HG03280 (cell line): ENCODE measurements at regions not wholly inside any gene's neighbourhood (a gene's known extent, or its start where the extent isn't known, plus 50 kb on each side); places are given as distances from the start of the nearest gene placed in this dataset.
"Not testable (repeated sequence)": the region's sequence is repeated elsewhere in the genome, so short reads cannot be mapped to it uniquely, and the experiment has no call there.

Experiments
- ATAC-seq: cut with Tn5 transposase; IDR thresholded peaks from one replicate; pipeline ENCODE4 v1.9.1; 2021; ENCODE audit warnings: mild to moderate bottlenecking, moderate library complexity; ENCODE audit not compliant: unreplicated experiment

GRCh38 chr4:110364911-110365520 is 110.9 kb upstream of the ENPEP start:
- no peak for ATAC-seq

- ATAC-seq: no peak
Observed at GRCh38 chr4:110361921-110362320, 114.0 kb upstream of the ENPEP start.

- no peak for ATAC-seq
Observed at GRCh38 chr4:110359076-110359475, 116.9 kb upstream of the ENPEP start.

GRCh38 chr4:110357521-110357920 is 118.4 kb upstream of the ENPEP start:
- no peak for ATAC-seq

GRCh38 chr4:110354460-110354859 is 121.5 kb upstream of the ENPEP start:
- no peak for ATAC-seq

- no peak for ATAC-seq
Observed at GRCh38 chr4:110352670-110353442, 123.1 kb upstream of the ENPEP start.

GRCh38 chr4:110348711-110349383 is 127.1 kb upstream of the ENPEP start:
- ATAC-seq: no peak

- no peak for ATAC-seq
Observed at GRCh38 chr4:110347805-110348204, 128.2 kb upstream of the ENPEP start.

GRCh38 chr4:110344165-110344564 is 131.8 kb upstream of the ENPEP start:
- ATAC-seq: no peak

GRCh38 chr4:110343534-110343933 is 132.4 kb upstream of the ENPEP start:
- no peak for ATAC-seq

- not testable (repeated sequence) for ATAC-seq
Observed at GRCh38 chr4:110341118-110341517, 134.8 kb upstream of the ENPEP start.

- no peak for ATAC-seq
Observed at GRCh38 chr4:110335399-110335798, 137.0 kb upstream of the ELOVL6 start.

GRCh38 chr4:110332483-110332882 is 134.1 kb upstream of the ELOVL6 start:
- no peak for ATAC-seq

GRCh38 chr4:110326426-110326825 is 128.0 kb upstream of the ELOVL6 start:
- not testable (repeated sequence) for ATAC-seq

- peak; percentile 69 for ATAC-seq
Observed at GRCh38 chr4:110310795-110311194, 112.4 kb upstream of the ELOVL6 start.

GRCh38 chr4:110309675-110310074 is 111.3 kb upstream of the ELOVL6 start:
- ATAC-seq: no peak

- ATAC-seq: no peak
Observed at GRCh38 chr4:110306303-110306702, 107.9 kb upstream of the ELOVL6 start.

GRCh38 chr4:110305455-110305854 is 107.0 kb upstream of the ELOVL6 start:
- no peak for ATAC-seq

GRCh38 chr4:110296892-110297291 is 98.5 kb upstream of the ELOVL6 start:
- ATAC-seq: peak; percentile 79

- no peak for ATAC-seq
Observed at GRCh38 chr4:110294165-110294564, 95.8 kb upstream of the ELOVL6 start.

GRCh38 chr4:110292994-110293744 is 94.8 kb upstream of the ELOVL6 start:
- ATAC-seq: no peak
